Fibroblast of lung (primary cell): ENCODE measurements at regions not wholly inside any gene's neighbourhood (a gene's known extent, or its start where the extent isn't known, plus 50 kb on each side); places are given as distances from the start of the nearest gene placed in this dataset.

Experiments used
- DNase-seq, 2 donors: peaks; one replicate each; pipeline versions ENCODE4 v3.0.0 to v3.0.0-alpha.2; 2010; ENCODE audit warnings: low read depth in 2 of 2
- H2AFZ ChIP-seq: 2 replicates; pipeline ENCODE4 v1.5.1; 2012; ENCODE audit warnings: low read length, control low read depth, inconsistent platforms
- H3K27ac ChIP-seq: 2 replicates; pipeline ENCODE4 v1.5.1; 2011; ENCODE audit warnings: low read length, control low read depth; ENCODE audit not compliant: insufficient read depth
- H3K27me3 ChIP-seq: 2 replicates; pipeline ENCODE4 v1.5.1; 2011; ENCODE audit warnings: mild to moderate bottlenecking, low read length; ENCODE audit not compliant: control insufficient read depth, insufficient read depth
- H3K36me3 ChIP-seq: 2 replicates; pipeline ENCODE4 v1.5.1; 2011; ENCODE audit warnings: low read length; ENCODE audit not compliant: control insufficient read depth, insufficient read depth
- H3K4me1 ChIP-seq: 2 replicates; pipeline ENCODE4 v1.5.1; 2011; ENCODE audit warnings: low read length; ENCODE audit not compliant: control insufficient read depth, insufficient read depth; ENCODE audit errors: extremely low read depth
- H3K4me2 ChIP-seq: 2 replicates; pipeline ENCODE4 v1.5.1; 2011; ENCODE audit warnings: low read length, control low read depth; ENCODE audit not compliant: insufficient read depth; ENCODE audit errors: extremely low read depth
- H3K4me3 ChIP-seq, 4 experiments: fragments of 200-600 bp in 1 of 4; sonication (generic) in 1 of 4; replicated peaks in 1 of 4; 2 replicates each; pipeline ENCODE4 v1.5.1; 2011 to 2016; ENCODE audit warnings: low read length in 4 of 4, low read depth in 3 of 4, mild to moderate bottlenecking in 3 of 4, control low read depth in 2 of 4, inconsistent platforms in 1 of 4, mixed read lengths in 1 of 4; ENCODE audit not compliant: insufficient read depth in 1 of 4; ENCODE audit errors: control extremely low read depth in 1 of 4
- H3K79me2 ChIP-seq: 2 replicates; pipeline ENCODE4 v1.5.1; 2012; ENCODE audit warnings: mild to moderate bottlenecking, low read length, inconsistent platforms; ENCODE audit not compliant: control insufficient read depth, insufficient read depth
- H3K9ac ChIP-seq: 2 replicates; pipeline ENCODE4 v1.5.1; 2011; ENCODE audit warnings: mild to moderate bottlenecking, low read length, control low read depth; ENCODE audit not compliant: insufficient read depth
- H3K9me3 ChIP-seq: 2 replicates; pipeline ENCODE4 v1.5.1; 2012; ENCODE audit warnings: low read depth, low read length; ENCODE audit not compliant: control insufficient read depth, insufficient read depth
- H4K20me1 ChIP-seq: 2 replicates; pipeline ENCODE4 v1.5.1; 2011; ENCODE audit warnings: low read length; ENCODE audit not compliant: control insufficient read depth, insufficient read depth; ENCODE audit errors: extremely low read depth
- CTCF ChIP-seq, 2 donors: IDR thresholded peaks in 1 of 2; conservative IDR thresholded peaks in 1 of 2; 1 replicate in 1 of 2; 2 replicates in 1 of 2; pipeline ENCODE4 v1.5.1; 2011 to 2012; ENCODE audit warnings: low read length in 2 of 2, control low read depth in 1 of 2, inconsistent platforms in 1 of 2, low read depth in 1 of 2, mild to moderate bottlenecking in 1 of 2
- EZH2 ChIP-seq: IDR thresholded peaks from 2 replicates; pipeline ENCODE4 v1.5.1; 2012; ENCODE audit warnings: low read length, control low read depth, mild to moderate bottlenecking; ENCODE audit errors: missing control alignments

GRCh38 chr11:29309992-29310391 lies 706.8 kb downstream of the KCNA4 start:
- peak overlapping the region; percentile 71 for H3K27ac ChIP-seq
- peak; percentile 81 to 96 for DNase-seq
- no peaks in the 10 kb centered on the region for H3K36me3 ChIP-seq
- H3K79me2 ChIP-seq, result no peaks in the 10 kb centered on the region
- no peak overlapping the region for H3K4me2 ChIP-seq
- no peak overlapping the region for H3K4me3 ChIP-seq
- TF ChIP-seq CTCF (conservative IDR thresholded peaks at IDR 0.05 in 1 of 2, IDR thresholded peaks at IDR 0.05 in 1 of 2; ENCODE audit: low read depth in 1 of 2, low read length in 2 of 2), result no peak
- no peak for TF ChIP-seq EZH2
- H3K27me3 ChIP-seq, result no peaks in the 10 kb centered on the region
- H3K4me1 ChIP-seq, result peaks cover 2% of the 10 kb centered on the region
- H4K20me1 ChIP-seq, result no peaks in the 10 kb centered on the region
- no peaks in the 10 kb centered on the region for H3K9me3 ChIP-seq
- no peak overlapping the region for H3K9ac ChIP-seq
- no peak overlapping the region for H2AFZ ChIP-seq

GRCh38 chr11:29306527-29306926 lies 710.3 kb downstream of the KCNA4 start:
- H3K4me2 ChIP-seq, result no peak overlapping the region
- H3K79me2 ChIP-seq, result no peaks in the 10 kb centered on the region
- no peaks in the 10 kb centered on the region for H3K27me3 ChIP-seq
- H3K4me3 ChIP-seq, result no peak overlapping the region
- peak overlapping the region; percentile 31 for H3K27ac ChIP-seq
- no peak overlapping the region for H2AFZ ChIP-seq
- TF ChIP-seq CTCF (conservative IDR thresholded peaks at IDR 0.05 in 1 of 2, IDR thresholded peaks at IDR 0.05 in 1 of 2; ENCODE audit: low read depth in 1 of 2, low read length in 2 of 2), result no peak
- H3K4me1 ChIP-seq, result peaks cover 2% of the 10 kb centered on the region
- no peaks in the 10 kb centered on the region for H3K36me3 ChIP-seq
- no peak overlapping the region for H3K9ac ChIP-seq
- no peaks in the 10 kb centered on the region for H3K9me3 ChIP-seq
- peak; percentile 72 to 98 for DNase-seq
- H4K20me1 ChIP-seq, result no peaks in the 10 kb centered on the region

GRCh38 chr11:29305456-29306232 lies 711.2 kb downstream of the KCNA4 start:
- H4K20me1 ChIP-seq, result no peaks in the 10 kb centered on the region
- H3K4me2 ChIP-seq, result no peak overlapping the region
- TF ChIP-seq EZH2 (no peak), CTCF (conservative IDR thresholded peaks at IDR 0.05 in 1 of 2, IDR thresholded peaks at IDR 0.05 in 1 of 2; ENCODE audit: low read depth in 1 of 2, low read length in 2 of 2) (no peak)
- no peak for DNase-seq
- H3K4me1 ChIP-seq, result peaks cover 2% of the 10 kb centered on the region
- H3K79me2 ChIP-seq, result no peaks in the 10 kb centered on the region
- H3K4me3 ChIP-seq, result no peak overlapping the region
- H3K9ac ChIP-seq, result no peak overlapping the region
- H3K27me3 ChIP-seq, result no peaks in the 10 kb centered on the region
- peak overlapping the region; percentile 31 for H3K27ac ChIP-seq
- H3K9me3 ChIP-seq, result no peaks in the 10 kb centered on the region
- H2AFZ ChIP-seq, result no peak overlapping the region
- no peaks in the 10 kb centered on the region for H3K36me3 ChIP-seq
